ENCODE measurements at regions not wholly inside any gene's neighbourhood (a gene's known extent, or its start where the extent isn't known, plus 50 kb on each side); places are given as distances from the start of the nearest gene placed in this dataset.

DNA sequence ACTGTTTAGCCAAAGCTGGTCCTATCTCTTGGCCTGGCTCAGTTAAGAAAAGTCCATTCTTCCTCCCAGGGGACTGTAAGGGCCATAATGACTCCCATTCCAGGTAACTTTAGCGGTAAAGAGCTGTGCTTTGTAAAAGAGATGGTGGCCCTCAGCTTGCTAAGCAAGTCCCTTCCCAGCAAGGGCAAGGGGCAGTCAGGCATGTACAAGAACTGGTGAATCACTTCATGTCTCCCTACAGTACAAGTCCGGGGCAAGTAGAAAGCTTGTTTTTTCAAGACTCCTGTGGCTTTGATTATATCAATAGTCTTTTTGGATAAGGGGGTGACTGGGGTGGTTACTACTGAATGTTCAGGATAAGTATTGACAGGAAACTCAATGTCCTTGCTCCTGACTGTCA is 88.9 kb downstream of the SLC25A15 start:
- peaks cover 43 to 44% of the 10 kb centered on the region in 2 experiments for H3K9me3 Mint-ChIP-seq

More for the DNA sequence above, 88.9 kb downstream of the SLC25A15 start:
- no peak overlapping the region for H2BK5ac ChIP-seq (ENCODE audit: insufficient read length, low read length)
- H2BK12ac ChIP-seq (ENCODE audit: insufficient read length, low read depth, low read length) = no peak overlapping the region
- no peak overlapping the region for H3K4me2 ChIP-seq (ENCODE audit: insufficient read depth, insufficient read length, low read length)
- Mint-ChIP-seq H3K36me3 (ENCODE audit: insufficient read depth in 1 of 3, low read depth in 3 of 3) (peaks cover 24 to 51% (median 43%) of the 10 kb centered on the region in 3 experiments), H3K27me3 (ENCODE audit: low read depth) (no peaks in the 10 kb centered on the region; the same call in 1 of the 2 replicates), H3K4me3 (no peak overlapping the region), H3K4me1 (no peaks in the 10 kb centered on the region), H3K27ac (no peak overlapping the region; a peak in 1 of 7 replicates)
- H2BK20ac ChIP-seq (ENCODE audit: low read depth, low read length, poor library complexity, severe bottlenecking) = no peak overlapping the region
- no peaks in the 10 kb centered on the region for H3K23me2 ChIP-seq (ENCODE audit: insufficient read length, low read depth, low read length, poor library complexity, severe bottlenecking)
- H3K18ac ChIP-seq (ENCODE audit: insufficient read length, low read depth, low read length) = no peak overlapping the region
- no peak overlapping the region for H2BK120ac ChIP-seq (ENCODE audit: low read depth, low read length, poor library complexity, severe bottlenecking)
- no peak overlapping the region for H3K23ac ChIP-seq (ENCODE audit: insufficient read length, low read depth, low read length)
- no peak overlapping the region for H3K4ac ChIP-seq (ENCODE audit: low read depth, low read length)
- H2AFZ ChIP-seq (ENCODE audit: low read length) = no peak overlapping the region
- no peaks in the 10 kb centered on the region for H3K4me1 ChIP-seq (ENCODE audit: insufficient read depth, low read length)
- H3K9ac ChIP-seq (ENCODE audit: extremely low read depth, insufficient read length, low read length) = no peak overlapping the region
- no peak overlapping the region for H4K5ac ChIP-seq (ENCODE audit: insufficient read length, low read depth, low read length)
- no peak overlapping the region for H3K14ac ChIP-seq (ENCODE audit: insufficient read depth, low read length)
- TF ChIP-seq, protein P1, sequence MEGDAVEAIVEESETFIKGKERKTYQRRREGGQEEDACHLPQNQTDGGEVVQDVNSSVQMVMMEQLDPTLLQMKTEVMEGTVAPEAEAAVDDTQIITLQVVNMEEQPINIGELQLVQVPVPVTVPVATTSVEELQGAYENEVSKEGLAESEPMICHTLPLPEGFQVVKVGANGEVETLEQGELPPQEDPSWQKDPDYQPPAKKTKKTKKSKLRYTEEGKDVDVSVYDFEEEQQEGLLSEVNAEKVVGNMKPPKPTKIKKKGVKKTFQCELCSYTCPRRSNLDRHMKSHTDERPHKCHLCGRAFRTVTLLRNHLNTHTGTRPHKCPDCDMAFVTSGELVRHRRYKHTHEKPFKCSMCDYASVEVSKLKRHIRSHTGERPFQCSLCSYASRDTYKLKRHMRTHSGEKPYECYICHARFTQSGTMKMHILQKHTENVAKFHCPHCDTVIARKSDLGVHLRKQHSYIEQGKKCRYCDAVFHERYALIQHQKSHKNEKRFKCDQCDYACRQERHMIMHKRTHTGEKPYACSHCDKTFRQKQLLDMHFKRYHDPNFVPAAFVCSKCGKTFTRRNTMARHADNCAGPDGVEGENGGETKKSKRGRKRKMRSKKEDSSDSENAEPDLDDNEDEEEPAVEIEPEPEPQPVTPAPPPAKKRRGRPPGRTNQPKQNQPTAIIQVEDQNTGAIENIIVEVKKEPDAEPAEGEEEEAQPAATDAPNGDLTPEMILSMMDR (conservative IDR thresholded peaks at IDR 0.05) = no peak
- no peak overlapping the region for H3K56ac ChIP-seq (ENCODE audit: insufficient read length, low read depth, low read length)
- H4K20me1 ChIP-seq (ENCODE audit: control insufficient read depth, insufficient read depth, insufficient read length) = no peaks in the 10 kb centered on the region
- WGBS (ENCODE audit: extremely low coverage, insufficient read length, low lambda C conversion rate) = no CpG with 5 or more reads among the region's 2 CpGs
- H3K27me3 ChIP-seq (ENCODE audit: insufficient read depth, low read length) = no peaks in the 10 kb centered on the region
- no peak overlapping the region for H2BK15ac ChIP-seq (ENCODE audit: low read depth, low read length)
- no peak overlapping the region for H2AK5ac ChIP-seq (ENCODE audit: insufficient read length, low read length)
- H4K8ac ChIP-seq (replicated peaks; ENCODE audit: insufficient read length, low read depth, low read length) = no peak overlapping the region
- no peaks in the 10 kb centered on the region for H3K79me1 ChIP-seq (ENCODE audit: insufficient read depth, low read depth, low read length, poor library complexity, severe bottlenecking)
- H4K91ac ChIP-seq (ENCODE audit: insufficient read length, low read depth, low read length) = no peak overlapping the region
- no peak for DNase-seq
- H3T11ph ChIP-seq (ENCODE audit: low read length) = no peak overlapping the region
- H3K9me3 ChIP-seq (ENCODE audit: control insufficient read depth, low read depth, low read length) = peaks cover 24% of the 10 kb centered on the region
- H3K79me2 ChIP-seq (ENCODE audit: insufficient read depth, low read length) = no peaks in the 10 kb centered on the region
- H3K27ac ChIP-seq (ENCODE audit: insufficient read length, low read depth, low read length) = no peak overlapping the region

Data from H9 (cell line).